ENCODE measurements at regions not wholly inside any gene's neighbourhood (a gene's known extent, or its start where the extent isn't known, plus 50 kb on each side); places are given as distances from the start of the nearest gene placed in this dataset.

GRCh38 chr5:159861086-159861485 is 55.2 kb upstream of the ADRA1B start:
- H4K20me1 ChIP-seq (ENCODE audit: insufficient read depth, low read length): no peaks in the 10 kb centered on the region
- H3K4me3 ChIP-seq (ENCODE audit: low read depth in 1 of 2, low read length in 2 of 2): no peak overlapping the region
- ATAC-seq (ENCODE audit: insufficient read depth, low read depth) (no peak), DNase-seq (no peak)
- no peaks in the 10 kb centered on the region for H3K36me3 ChIP-seq (ENCODE audit: insufficient read depth, low read length)
- H3K27me3 ChIP-seq (ENCODE audit: insufficient read depth, low read length, poor library complexity): no peaks in the 10 kb centered on the region
- no peak overlapping the region for H3K9ac ChIP-seq (ENCODE audit: low read depth, low read length)
- H3K27ac ChIP-seq (ENCODE audit: low read length): no peak overlapping the region
- H3K9me3 ChIP-seq (ENCODE audit: insufficient read depth, low read length, severe bottlenecking): no peaks in the 10 kb centered on the region
- TF ChIP-seq EZH2 (IDR thresholded peaks at IDR 0.05; ENCODE audit: borderline replicate concordance, low read depth, low read length, severe bottlenecking): no peak
- TF ChIP-seq, protein P1, sequence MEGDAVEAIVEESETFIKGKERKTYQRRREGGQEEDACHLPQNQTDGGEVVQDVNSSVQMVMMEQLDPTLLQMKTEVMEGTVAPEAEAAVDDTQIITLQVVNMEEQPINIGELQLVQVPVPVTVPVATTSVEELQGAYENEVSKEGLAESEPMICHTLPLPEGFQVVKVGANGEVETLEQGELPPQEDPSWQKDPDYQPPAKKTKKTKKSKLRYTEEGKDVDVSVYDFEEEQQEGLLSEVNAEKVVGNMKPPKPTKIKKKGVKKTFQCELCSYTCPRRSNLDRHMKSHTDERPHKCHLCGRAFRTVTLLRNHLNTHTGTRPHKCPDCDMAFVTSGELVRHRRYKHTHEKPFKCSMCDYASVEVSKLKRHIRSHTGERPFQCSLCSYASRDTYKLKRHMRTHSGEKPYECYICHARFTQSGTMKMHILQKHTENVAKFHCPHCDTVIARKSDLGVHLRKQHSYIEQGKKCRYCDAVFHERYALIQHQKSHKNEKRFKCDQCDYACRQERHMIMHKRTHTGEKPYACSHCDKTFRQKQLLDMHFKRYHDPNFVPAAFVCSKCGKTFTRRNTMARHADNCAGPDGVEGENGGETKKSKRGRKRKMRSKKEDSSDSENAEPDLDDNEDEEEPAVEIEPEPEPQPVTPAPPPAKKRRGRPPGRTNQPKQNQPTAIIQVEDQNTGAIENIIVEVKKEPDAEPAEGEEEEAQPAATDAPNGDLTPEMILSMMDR (IDR thresholded peaks at IDR 0.05; ENCODE audit: borderline replicate concordance, extremely low read depth, low read length, poor library complexity, severe bottlenecking): no peak
- H2AFZ ChIP-seq (ENCODE audit: low read depth, low read length): no peak overlapping the region
- no peak overlapping the region for H3K4me2 ChIP-seq (ENCODE audit: insufficient read depth, low read length)
- H3K4me1 ChIP-seq (ENCODE audit: insufficient read depth, low read length): no peaks in the 10 kb centered on the region
- no peaks in the 10 kb centered on the region for H3K79me2 ChIP-seq (ENCODE audit: insufficient read depth, low read length)

DNA sequence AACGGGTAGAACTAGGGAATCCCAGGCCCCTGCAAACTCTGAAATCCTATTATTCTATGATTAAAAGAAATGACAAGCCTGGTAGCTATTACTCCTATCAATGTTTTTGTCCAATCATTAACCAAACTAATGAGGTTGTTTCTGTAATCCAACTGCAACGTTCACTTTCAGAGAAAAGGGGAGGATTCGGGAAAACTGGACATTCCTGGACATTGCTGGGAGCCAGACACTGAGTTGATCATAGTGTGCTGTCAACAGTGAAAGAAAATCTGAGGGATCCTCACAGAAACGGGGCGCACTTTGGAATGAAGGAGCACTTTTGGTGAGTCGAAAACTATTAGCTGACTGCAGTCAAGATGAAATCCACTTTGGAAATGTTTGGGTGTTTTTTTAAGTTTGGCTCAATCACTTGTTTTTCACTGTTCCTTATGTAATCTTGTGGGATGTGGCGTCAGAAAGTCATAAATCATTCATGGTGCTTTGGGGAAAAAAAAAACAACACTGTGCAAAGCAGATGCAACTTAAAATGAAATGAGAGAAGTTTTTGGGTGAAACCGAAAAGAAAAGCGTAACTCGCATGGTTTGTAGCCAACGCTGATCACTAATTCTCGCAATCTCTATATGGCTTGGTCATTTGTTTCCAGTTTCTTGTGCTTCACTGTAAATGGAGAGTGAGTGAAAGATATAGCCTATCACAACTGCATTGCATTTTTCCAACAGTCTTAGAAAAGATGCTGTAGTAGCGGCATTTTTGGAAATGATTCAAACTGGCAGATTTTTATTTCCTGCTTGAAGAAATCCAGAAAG is 51.2 kb upstream of the ADRA1B start:
- peaks cover 5% of the 10 kb centered on the region for H3K27me3 ChIP-seq (ENCODE audit: insufficient read depth, low read length, poor library complexity)
- no peaks in the 10 kb centered on the region for H3K79me2 ChIP-seq (ENCODE audit: insufficient read depth, low read length)
- no peak overlapping the region for H3K4me2 ChIP-seq (ENCODE audit: insufficient read depth, low read length)
- DNase-seq: no peak
- H2AFZ ChIP-seq (ENCODE audit: low read depth, low read length): no peak overlapping the region
- no peak for ATAC-seq (ENCODE audit: insufficient read depth, low read depth)
- no peaks in the 10 kb centered on the region for H4K20me1 ChIP-seq (ENCODE audit: insufficient read depth, low read length)
- H3K36me3 ChIP-seq (ENCODE audit: insufficient read depth, low read length): no peaks in the 10 kb centered on the region
- no peaks in the 10 kb centered on the region for H3K9me3 ChIP-seq (ENCODE audit: insufficient read depth, low read length, severe bottlenecking)
- no peak overlapping the region for H3K9ac ChIP-seq (ENCODE audit: low read depth, low read length)
- no peak overlapping the region for H3K27ac ChIP-seq (ENCODE audit: low read length)
- H3K4me1 ChIP-seq (ENCODE audit: insufficient read depth, low read length): no peaks in the 10 kb centered on the region
- no peak overlapping the region for H3K4me3 ChIP-seq (ENCODE audit: low read depth in 1 of 2, low read length in 2 of 2)
- no peak for TF ChIP-seq EZH2 (IDR thresholded peaks at IDR 0.05; ENCODE audit: borderline replicate concordance, low read depth, low read length, severe bottlenecking)
- TF ChIP-seq, protein P1 (IDR thresholded peaks at IDR 0.05; ENCODE audit: borderline replicate concordance, extremely low read depth, low read length, poor library complexity, severe bottlenecking): no peak

GRCh38 chr5:159866093-159866492 is 50.2 kb upstream of the ADRA1B start:
- Histone ChIP-seq H3K36me3 (ENCODE audit: insufficient read depth, low read length) (no peaks in the 10 kb centered on the region), H3K27ac (ENCODE audit: low read length) (no peak overlapping the region), H4K20me1 (ENCODE audit: insufficient read depth, low read length) (no peaks in the 10 kb centered on the region), H3K79me2 (ENCODE audit: insufficient read depth, low read length) (no peaks in the 10 kb centered on the region), H3K9ac (ENCODE audit: low read depth, low read length) (no peak overlapping the region), H3K4me2 (ENCODE audit: insufficient read depth, low read length) (no peak overlapping the region), H3K4me3 (ENCODE audit: low read depth in 1 of 2, low read length in 2 of 2) (no peak overlapping the region), H2AFZ (ENCODE audit: low read depth, low read length) (no peak overlapping the region), H3K27me3 (ENCODE audit: insufficient read depth, low read length, poor library complexity) (peaks cover 8% of the 10 kb centered on the region), H3K4me1 (ENCODE audit: insufficient read depth, low read length) (no peaks in the 10 kb centered on the region), H3K9me3 (ENCODE audit: insufficient read depth, low read length, severe bottlenecking) (no peaks in the 10 kb centered on the region)
- ATAC-seq (ENCODE audit: insufficient read depth, low read depth): no peak
- DNase-seq: no peak
- TF ChIP-seq, protein P1 (IDR thresholded peaks at IDR 0.05; ENCODE audit: borderline replicate concordance, extremely low read depth, low read length, poor library complexity, severe bottlenecking): no peak
- no peak for TF ChIP-seq EZH2 (IDR thresholded peaks at IDR 0.05; ENCODE audit: borderline replicate concordance, low read depth, low read length, severe bottlenecking)
